Gastrocnemius medialis (tissue), 4 donors: ENCODE measurements at regions not wholly inside any gene's neighbourhood (a gene's known extent, or its start where the extent isn't known, plus 50 kb on each side); places are given as distances from the start of the nearest gene placed in this dataset.

Source experiments
- POLR2A ChIP-seq, 2 donors: fragments of 450-650 bp; IDR thresholded peaks; one replicate each; pipeline ENCODE4 v1.6.1; 2017; ENCODE audit warnings: antibody characterized with exemption in 2 of 2, mild to moderate bottlenecking in 2 of 2, moderate library complexity in 2 of 2
- TF ChIP-seq, protein P1 (sequence below), 5 experiments: fragments of 450-650 bp in 3 of 5; fragments of 200-600 bp in 2 of 5; sonication (generic) in 2 of 5; IDR thresholded peaks in 4 of 5; conservative IDR thresholded peaks in 1 of 5; 1 replicate in 4 of 5; 2 replicates in 1 of 5; pipeline ENCODE4 v1.5.1; 2016 to 2019; ENCODE audit warnings: antibody characterized with exemption in 5 of 5, mild to moderate bottlenecking in 3 of 5, moderate library complexity in 3 of 5

DNA sequence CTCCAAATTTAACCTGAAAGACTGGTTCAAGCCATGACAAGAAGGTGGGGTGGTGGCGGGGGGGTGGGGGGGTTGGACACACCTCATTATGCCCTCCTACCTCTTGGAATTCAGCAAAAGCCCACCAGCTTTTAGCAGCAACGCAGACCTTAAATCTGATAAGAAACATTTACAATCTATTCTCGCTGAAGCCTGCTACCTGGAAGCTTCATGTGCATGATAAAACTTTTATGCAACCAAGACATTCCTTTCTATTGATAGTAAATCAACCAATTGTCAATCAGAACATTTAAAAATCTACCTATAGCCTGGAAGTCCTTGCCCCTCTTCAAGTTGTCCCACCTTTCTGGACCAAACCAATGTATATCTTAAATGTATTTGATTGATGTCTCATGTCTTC, 113.6 kb upstream of the FAM98A start:
- TF ChIP-seq POLR2A (IDR thresholded peaks at IDR 0.05): no peak
- TF ChIP-seq, protein P1, sequence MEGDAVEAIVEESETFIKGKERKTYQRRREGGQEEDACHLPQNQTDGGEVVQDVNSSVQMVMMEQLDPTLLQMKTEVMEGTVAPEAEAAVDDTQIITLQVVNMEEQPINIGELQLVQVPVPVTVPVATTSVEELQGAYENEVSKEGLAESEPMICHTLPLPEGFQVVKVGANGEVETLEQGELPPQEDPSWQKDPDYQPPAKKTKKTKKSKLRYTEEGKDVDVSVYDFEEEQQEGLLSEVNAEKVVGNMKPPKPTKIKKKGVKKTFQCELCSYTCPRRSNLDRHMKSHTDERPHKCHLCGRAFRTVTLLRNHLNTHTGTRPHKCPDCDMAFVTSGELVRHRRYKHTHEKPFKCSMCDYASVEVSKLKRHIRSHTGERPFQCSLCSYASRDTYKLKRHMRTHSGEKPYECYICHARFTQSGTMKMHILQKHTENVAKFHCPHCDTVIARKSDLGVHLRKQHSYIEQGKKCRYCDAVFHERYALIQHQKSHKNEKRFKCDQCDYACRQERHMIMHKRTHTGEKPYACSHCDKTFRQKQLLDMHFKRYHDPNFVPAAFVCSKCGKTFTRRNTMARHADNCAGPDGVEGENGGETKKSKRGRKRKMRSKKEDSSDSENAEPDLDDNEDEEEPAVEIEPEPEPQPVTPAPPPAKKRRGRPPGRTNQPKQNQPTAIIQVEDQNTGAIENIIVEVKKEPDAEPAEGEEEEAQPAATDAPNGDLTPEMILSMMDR (IDR thresholded peaks at IDR 0.05 in 4 of 5, conservative IDR thresholded peaks at IDR 0.05 in 1 of 5): no peak
